ENCODE measurements at regions not wholly inside any gene's neighbourhood (a gene's known extent, or its start where the extent isn't known, plus 50 kb on each side); places are given as distances from the start of the nearest gene placed in this dataset.

DNA sequence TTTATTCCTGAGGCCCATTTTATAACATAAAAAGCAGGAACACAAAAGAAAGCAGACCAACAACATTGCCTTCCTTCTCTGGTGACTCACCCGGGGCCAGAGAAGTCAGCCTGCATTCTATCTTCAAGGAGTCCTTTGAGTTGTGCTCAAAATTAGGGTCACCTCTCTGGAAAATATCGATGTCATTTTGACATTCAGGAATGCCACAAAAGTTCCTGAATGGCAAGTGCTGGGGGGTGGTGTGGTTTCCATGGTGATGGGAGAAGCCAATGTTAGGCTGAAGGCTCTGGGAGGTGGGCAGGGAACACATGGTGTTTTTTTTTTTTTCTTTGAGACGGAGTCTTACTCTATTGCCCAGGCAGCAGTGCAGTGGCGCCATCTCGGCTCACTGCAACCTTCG is 159.6 kb downstream of the HAPSTR1 start:
- TF ChIP-seq, protein P1, sequence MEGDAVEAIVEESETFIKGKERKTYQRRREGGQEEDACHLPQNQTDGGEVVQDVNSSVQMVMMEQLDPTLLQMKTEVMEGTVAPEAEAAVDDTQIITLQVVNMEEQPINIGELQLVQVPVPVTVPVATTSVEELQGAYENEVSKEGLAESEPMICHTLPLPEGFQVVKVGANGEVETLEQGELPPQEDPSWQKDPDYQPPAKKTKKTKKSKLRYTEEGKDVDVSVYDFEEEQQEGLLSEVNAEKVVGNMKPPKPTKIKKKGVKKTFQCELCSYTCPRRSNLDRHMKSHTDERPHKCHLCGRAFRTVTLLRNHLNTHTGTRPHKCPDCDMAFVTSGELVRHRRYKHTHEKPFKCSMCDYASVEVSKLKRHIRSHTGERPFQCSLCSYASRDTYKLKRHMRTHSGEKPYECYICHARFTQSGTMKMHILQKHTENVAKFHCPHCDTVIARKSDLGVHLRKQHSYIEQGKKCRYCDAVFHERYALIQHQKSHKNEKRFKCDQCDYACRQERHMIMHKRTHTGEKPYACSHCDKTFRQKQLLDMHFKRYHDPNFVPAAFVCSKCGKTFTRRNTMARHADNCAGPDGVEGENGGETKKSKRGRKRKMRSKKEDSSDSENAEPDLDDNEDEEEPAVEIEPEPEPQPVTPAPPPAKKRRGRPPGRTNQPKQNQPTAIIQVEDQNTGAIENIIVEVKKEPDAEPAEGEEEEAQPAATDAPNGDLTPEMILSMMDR (IDR thresholded peaks at IDR 0.05; ENCODE audit: insufficient read depth, low read length, poor library complexity, severe bottlenecking), result no peak
- no peak for TF ChIP-seq EZH2phosphoT487 (conservative IDR thresholded peaks at IDR 0.05; ENCODE audit: low read length)
